ENCODE measurements at regions not wholly inside any gene's neighbourhood (a gene's known extent, or its start where the extent isn't known, plus 50 kb on each side); places are given as distances from the start of the nearest gene placed in this dataset.

- TF ChIP-seq ELK1 (IDR thresholded peaks at IDR 0.05; ENCODE audit: borderline replicate concordance, low read depth, low read length) (no peak), CTCF (conservative IDR thresholded peaks at IDR 0.05; ENCODE audit: low read depth, low read length) (no peak), CHD1 (IDR thresholded peaks at IDR 0.05; ENCODE audit: low read depth, low read length) (no peak), POLR2A (IDR thresholded peaks at IDR 0.05; ENCODE audit: low read depth, low read length) (no peak), BHLHE40 (IDR thresholded peaks at IDR 0.05; ENCODE audit: low read depth, low read length) (no peak), SMC3 (IDR thresholded peaks at IDR 0.05; ENCODE audit: low read depth, low read length) (no peak), RAD21 (IDR thresholded peaks at IDR 0.05; ENCODE audit: low read length) (no peak), RFX5 (IDR thresholded peaks at IDR 0.05; ENCODE audit: low read depth, low read length) (no peak), CEBPB (IDR thresholded peaks at IDR 0.05; ENCODE audit: low read depth, low read length) (no peak), USF2 (IDR thresholded peaks at IDR 0.05; ENCODE audit: low read depth, low read length) (no peak), MXI1 (IDR thresholded peaks at IDR 0.05; ENCODE audit: borderline replicate concordance, low read depth, low read length) (no peak), FOS (IDR thresholded peaks at IDR 0.05; ENCODE audit: low read depth, low read length) (no peak), MAFK (IDR thresholded peaks at IDR 0.05; ENCODE audit: low read depth, low read length) (no peak)
Observed at GRCh38 chr4:112063260-112063659, 82.0 kb upstream of the FAM241A start.

Measured in IMR-90 (cell line).